GM03348 (cell line): ENCODE measurements at regions not wholly inside any gene's neighbourhood (a gene's known extent, or its start where the extent isn't known, plus 50 kb on each side); places are given as distances from the start of the nearest gene placed in this dataset.

Experiments used
- DNase-seq: peaks from one replicate; pipeline ENCODE4 v3.0.0; 2012; ENCODE audit warnings: low spot score

DNA sequence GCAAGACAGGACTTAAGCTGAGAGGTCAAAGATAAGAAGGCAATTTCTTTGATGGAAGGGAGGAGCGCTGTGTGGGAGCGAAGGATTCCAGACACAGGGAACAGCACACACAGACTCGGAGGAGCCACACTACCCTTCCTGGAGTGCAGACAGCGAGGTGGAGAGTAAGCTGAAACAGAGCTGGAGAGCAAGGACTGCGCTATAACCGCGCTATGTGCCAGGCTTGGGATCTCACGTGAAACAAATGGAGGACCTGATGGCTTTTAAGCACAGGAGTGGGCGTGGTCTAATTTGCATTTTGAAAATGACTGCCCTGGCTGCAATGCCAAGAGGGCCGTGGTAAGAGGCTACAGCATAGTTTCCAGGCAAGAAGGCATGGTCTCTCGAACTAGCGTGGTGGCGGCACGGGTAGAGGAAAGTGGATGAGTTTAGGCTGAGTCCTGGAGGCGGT is 113.9 kb upstream of the SORBS2 start:
- DNase-seq: no peak

DNA sequence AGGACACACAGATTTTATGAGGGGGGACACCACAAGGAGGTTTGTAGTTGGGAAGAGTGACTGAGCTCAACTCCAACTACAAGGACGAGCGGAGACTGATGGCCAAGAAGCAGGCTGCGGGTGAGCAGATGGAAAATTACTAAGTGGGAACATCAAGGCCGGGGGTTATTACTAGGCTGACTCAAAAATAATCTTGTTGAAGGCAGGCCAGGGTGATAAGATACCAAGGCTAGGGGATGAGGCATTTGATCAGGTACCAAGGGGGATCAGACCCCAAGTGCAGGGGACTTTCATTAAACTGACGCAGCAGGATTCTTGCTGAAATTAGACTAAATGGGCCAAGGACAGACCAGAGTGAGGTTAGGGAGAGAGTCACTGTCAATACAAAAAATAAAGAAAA is 119.4 kb upstream of the SORBS2 start:
- DNase-seq: no peak

GRCh38 chr4:185931986-185932385 is 120.0 kb upstream of the SORBS2 start:
- no peak for DNase-seq

DNA sequence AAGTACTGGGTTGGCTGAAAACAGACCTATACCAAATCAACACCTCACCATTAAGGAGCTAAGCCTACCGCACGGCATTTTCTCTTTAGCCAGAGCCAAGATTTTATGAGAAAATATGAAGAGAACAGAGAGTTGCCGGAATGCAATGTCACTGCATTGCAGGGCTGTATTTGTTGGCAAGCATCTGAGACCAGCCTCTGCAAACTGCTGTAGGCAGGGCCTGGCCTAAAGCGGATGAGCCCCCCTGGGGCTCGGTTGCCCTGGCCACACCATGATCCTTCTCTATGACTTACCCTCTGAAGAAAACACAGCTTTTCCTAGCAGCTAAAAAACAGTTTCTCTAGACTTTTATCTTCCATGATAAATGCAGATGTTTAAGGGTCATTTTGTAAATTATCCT is 120.5 kb upstream of the SORBS2 start:
- DNase-seq: peak; percentile 16

DNA sequence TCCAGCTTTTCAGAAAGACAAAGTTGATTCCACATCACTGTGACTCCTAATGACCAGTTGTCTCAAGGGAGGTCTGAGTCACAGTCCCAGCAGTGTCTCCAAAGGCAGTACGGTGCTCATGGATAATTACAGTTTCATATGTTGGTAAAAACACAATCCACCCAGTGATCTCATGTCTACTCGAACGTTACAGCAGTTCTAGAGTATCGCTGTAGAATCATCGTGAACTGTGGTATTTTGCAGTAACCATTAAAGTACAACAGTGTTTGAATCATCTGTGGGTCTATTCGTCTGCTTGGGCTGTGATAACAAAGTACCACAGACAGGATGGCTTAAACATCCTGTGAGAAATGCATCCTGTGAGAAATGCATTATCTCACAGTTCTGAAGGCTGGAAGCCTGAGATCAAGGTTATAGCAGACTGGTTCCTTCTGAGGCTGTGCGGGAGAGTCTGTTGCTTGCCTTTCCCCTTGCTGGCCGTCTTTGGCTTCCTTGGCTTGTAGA is 121.1 kb upstream of the SORBS2 start:
- DNase-seq: peak; percentile 67

DNA sequence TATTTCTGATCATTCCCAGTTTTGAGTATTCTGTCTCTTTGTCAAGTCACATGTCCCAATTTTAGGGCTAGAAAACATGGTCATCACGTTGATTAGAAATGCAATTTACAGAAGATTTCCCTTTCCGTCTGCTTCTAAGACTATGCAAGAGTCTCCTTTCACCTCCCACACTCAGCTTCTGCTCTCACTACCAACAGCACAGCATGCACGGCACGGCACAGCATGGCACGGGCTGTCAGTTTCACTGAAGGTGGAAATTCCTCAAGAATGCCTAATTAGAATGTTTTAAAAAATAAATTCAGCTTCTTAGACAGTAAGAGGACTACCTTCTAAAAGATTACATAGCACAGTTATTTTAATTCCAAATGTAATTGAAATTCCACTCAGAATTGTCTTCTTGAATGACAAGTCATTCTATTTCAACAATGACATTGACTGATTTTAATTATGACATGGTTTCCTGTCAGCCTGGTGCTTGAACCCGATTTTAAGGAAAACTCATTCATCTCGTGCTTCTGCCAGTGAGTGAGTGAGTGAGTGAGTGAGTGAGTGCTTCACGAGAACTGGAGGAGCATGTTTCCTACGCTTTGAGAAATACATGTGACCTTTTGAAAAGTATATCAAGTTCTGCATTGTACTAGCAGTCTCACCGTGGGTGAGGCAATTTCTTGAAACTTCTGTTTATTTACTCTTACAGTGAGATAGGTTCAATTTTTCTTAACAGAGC is 124.8 kb upstream of the SORBS2 start:
- no peak for DNase-seq

DNA sequence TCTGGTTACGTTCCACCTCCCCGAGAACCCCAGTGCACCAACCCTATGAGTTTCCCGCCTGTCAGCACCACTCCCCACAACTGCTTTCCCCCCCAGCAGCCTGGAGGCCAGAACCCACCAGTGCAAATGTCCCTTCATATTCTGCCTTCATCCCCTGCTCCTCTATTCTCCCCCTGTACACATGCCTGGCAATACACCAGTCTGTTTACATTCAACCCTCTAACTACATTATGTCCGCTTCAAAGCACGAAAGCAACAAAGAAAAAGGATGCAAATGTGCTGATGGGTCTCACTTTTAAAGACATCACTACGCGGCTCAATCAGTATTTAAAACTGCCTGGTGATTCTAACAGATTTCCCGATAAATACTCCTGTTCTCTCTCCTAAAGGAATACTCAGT is 126.7 kb upstream of the SORBS2 start:
- DNase-seq: no peak

GRCh38 chr4:185941461-185941860 is 127.5 kb upstream of the TLR3 start:
- no peak for DNase-seq

DNA sequence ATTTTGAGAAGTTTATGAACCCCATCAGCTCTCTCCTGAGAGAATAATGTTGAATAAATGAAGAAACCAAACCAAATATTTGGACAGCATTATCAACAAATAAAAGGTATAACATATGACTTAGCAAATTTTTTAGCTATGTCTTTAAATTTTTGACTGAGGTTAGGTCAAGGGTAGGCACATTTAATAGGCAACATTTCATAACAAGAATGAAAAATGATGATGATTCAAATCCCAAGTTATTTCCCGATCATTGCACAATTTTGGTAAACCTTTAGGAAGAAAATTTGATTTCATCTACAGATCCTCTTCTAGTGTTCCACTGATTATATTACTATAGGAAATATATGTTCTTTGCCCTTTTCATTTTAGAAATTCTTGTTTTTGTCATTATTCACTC is 123.7 kb upstream of the TLR3 start:
- no peak for DNase-seq

GRCh38 chr4:185945906-185946305 is 123.0 kb upstream of the TLR3 start:
- no peak for DNase-seq

- DNase-seq: peak; percentile 32
These were observed 118.1 kb upstream of the TLR3 start for GRCh38 chr4:185950891-185951290.

GRCh38 chr4:185955151-185955770 is 113.7 kb upstream of the TLR3 start:
- DNase-seq: no peak

DNA sequence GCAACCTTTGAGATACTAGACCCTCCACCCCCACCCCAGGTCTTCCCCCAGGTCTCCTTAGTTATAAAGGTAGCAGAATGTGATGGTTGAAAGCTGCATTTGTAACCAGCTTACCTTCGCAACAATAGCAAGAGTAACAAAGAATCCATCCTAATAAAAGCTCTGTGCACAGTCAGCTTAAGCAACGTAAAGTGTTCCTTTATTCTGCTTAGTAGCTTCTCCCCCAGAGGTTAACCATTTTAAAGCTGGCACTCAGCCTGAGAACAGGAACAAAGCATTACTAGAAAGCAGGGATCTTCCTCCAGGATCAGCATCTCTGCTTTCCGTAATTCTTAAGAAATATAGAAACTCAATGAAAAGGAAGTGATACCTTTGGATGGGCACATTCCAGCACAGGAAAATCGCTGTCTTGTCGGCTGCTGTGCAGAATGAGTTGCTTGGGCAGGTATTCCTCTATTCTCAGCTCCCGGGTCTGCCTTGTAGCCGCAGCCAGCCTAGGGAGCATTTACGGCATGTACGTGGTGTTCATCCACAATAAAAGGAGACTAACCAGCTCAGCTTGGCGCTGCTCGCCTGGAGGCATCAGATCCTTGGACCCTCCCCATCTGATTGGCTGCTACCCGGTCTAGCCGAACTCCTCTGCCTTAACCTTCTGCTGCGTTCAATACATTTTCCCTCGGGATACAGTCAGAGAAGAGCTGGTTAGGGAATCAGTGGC is 113.0 kb upstream of the TLR3 start:
- no peak for DNase-seq

GRCh38 chr4:185956544-185956940 is 112.4 kb upstream of the TLR3 start:
- DNase-seq: no peak

GRCh38 chr4:185958094-185958747 is 110.7 kb upstream of the TLR3 start:
- DNase-seq: no peak

DNA sequence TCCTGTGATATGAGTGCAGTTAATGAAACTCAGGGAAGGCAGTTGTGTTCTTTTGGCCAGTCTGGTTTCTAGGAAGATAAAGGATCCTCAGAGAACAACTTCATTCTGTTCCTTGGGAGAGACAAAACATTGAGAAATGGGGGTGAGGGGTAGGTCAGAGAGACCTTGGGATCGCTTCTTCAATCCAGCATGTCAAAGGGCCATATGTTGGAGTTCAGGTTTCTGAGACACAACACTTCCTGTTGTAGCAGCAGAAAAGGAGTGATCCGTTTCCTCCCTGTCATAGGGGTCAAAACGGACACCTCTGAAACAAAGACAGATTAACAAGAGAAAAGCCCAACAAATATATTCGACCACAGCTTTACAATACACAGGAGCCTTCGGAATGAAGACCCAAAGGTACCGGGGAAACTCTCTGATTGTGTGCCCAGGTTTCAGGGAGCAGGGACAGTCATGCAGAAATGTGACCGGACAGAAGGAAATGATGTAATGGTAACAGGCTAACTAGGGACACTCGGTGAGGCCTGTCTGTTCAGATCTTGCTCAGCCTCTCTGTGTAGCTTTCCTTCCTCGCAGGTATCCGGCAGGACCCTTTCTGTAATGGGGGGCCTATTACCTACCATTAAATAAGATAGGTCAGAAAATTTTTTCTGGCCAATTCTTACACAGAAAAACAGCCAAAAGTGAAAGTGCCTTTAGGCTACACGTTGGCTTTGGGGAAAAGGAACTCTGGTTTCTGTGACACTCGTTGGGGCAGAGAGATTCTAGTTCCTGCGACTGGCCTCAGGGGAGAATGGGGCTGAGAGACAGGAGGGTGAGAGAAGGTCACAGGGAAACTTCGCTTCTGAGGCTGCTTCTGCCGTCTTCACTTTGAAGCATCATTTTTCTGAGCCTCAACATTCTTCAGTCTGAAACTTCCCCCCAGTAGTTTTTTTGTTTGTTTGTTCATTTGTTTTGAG is 103.3 kb upstream of the TLR3 start:
- no peak for DNase-seq

GRCh38 chr4:185966549-185966948 is 102.4 kb upstream of the TLR3 start:
- no peak for DNase-seq

GRCh38 chr4:185966997-185967775 is 101.8 kb upstream of the TLR3 start:
- peak; percentile 51 for DNase-seq

- no peak for DNase-seq
These were observed 99.3 kb upstream of the TLR3 start for GRCh38 chr4:185969657-185970056.

- DNase-seq: peak; percentile 22
These were observed 80.9 kb upstream of the TLR3 start for GRCh38 chr4:185987961-185988627.
